Astrocyte of the cerebellum (primary cell): ENCODE measurements at regions not wholly inside any gene's neighbourhood (a gene's known extent, or its start where the extent isn't known, plus 50 kb on each side); places are given as distances from the start of the nearest gene placed in this dataset.
"Not testable (repeated sequence)": the region's sequence is repeated elsewhere in the genome, so short reads cannot be mapped to it uniquely, and the experiment has no call there.

ENCODE experiments used
- DNase-seq: peaks from one replicate; pipeline ENCODE4 v3.0.0-alpha.2; 2011; ENCODE audit warnings: low read depth
- H3K4me3 ChIP-seq: 2 replicates; pipeline ENCODE4 v1.5.1; 2011; ENCODE audit warnings: mild to moderate bottlenecking, low read depth, low read length, moderate library complexity
- in situ Hi-C: cut with HindIII; loops from 2 replicates; pipeline ENCODE4 v1.10.0; 2017; ENCODE audit warnings: low sequenced_read_pairs
- TF ChIP-seq, protein P1 (sequence below): IDR thresholded peaks from 2 replicates; pipeline ENCODE4 v1.5.1; 2012; ENCODE audit warnings: low read length, low read depth, moderate library complexity, mild to moderate bottlenecking; ENCODE audit errors: missing control alignments

DNA sequence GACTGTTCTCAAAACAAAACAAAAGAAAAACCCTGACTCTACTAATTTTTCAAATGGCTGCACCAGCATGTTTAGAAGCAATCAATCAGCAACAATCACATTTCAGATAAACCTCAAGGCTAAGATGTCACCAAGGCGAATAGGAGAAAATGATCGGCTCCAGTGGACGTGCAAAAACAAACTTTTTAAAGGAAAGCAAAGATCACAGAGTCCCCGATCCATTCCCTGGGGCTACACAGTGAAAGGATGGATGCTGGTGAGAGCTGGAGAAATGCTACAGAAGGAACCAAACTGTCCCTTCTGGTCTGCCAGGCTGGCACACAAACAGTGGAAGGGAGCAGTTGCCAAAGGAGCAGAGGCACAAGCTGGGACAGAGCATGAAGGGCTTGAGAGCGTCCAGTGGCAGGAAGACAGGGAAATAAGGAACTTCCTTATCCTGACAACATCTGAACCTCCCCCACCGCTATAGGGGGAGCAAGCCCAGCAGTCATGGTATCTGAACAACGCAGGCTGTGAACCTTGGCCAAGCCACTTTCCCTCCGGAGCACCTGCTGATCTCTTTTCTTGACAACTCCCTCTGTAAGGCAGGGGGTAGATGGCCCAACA is 73.7 kb upstream of the HIVEP1 start:
- no peak overlapping the region for H3K4me3 ChIP-seq
- DNase-seq = no peak
- TF ChIP-seq, protein P1, sequence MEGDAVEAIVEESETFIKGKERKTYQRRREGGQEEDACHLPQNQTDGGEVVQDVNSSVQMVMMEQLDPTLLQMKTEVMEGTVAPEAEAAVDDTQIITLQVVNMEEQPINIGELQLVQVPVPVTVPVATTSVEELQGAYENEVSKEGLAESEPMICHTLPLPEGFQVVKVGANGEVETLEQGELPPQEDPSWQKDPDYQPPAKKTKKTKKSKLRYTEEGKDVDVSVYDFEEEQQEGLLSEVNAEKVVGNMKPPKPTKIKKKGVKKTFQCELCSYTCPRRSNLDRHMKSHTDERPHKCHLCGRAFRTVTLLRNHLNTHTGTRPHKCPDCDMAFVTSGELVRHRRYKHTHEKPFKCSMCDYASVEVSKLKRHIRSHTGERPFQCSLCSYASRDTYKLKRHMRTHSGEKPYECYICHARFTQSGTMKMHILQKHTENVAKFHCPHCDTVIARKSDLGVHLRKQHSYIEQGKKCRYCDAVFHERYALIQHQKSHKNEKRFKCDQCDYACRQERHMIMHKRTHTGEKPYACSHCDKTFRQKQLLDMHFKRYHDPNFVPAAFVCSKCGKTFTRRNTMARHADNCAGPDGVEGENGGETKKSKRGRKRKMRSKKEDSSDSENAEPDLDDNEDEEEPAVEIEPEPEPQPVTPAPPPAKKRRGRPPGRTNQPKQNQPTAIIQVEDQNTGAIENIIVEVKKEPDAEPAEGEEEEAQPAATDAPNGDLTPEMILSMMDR = no peak
- in situ Hi-C loops = no loop called here

GRCh38 chr6:11934638-11935037 is 77.5 kb upstream of the HIVEP1 start:
- no peak overlapping the region for H3K4me3 ChIP-seq
- in situ Hi-C loops = no loop called here
- DNase-seq = no peak
- TF ChIP-seq, protein P1 = no peak

DNA sequence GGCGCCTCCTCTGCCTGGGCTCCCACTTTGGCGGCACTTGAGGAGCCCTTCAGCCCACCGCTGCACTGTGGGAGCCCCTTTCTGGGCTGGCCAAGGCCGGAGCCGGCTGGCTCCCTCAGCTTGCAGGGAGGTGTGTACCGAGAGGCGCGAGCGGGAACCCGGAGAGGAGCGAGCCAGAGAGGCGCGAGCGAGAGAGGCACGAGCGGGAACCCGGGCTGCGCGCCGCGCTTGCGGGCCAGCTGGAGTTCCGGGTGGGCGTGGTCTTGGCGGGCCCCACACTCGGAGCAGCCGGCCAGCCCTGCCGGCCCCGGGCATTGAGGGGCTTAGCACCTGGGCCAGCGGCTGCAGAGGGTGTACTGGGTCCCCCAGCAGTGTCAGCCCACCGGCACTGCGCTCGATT is 79.2 kb upstream of the HIVEP1 start:
- in situ Hi-C loops, H3K4me3 ChIP-seq, DNase-seq: not testable (repeated sequence)

GRCh38 chr6:11931296-11932035 is 80.6 kb upstream of the HIVEP1 start:
- H3K4me3 ChIP-seq = no peak overlapping the region
- no peak for DNase-seq
- TF ChIP-seq, protein P1 = no peak
- in situ Hi-C loops = no loop called here

GRCh38 chr6:11930834-11931233 is 81.3 kb upstream of the HIVEP1 start:
- H3K4me3 ChIP-seq, in situ Hi-C loops, DNase-seq: not testable (repeated sequence)

DNA sequence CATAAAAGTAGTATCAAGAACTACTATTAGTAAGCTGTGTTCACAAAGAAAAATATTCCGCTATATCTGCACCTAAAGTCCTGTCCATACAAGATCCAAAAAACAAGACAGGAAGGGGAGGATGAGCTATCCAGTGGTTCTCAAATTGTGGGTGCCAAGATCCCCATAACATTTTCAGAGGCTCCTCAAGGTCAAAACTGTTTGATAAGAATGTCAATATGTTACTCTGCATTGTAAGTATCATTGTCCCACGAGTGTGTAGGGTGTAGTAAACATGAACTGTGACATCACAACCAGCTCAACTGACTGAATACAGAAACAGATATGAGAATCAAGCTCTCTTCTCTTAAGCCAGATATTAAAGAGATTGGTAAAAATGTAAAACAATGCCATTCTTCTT is 81.9 kb upstream of the HIVEP1 start:
- no peak overlapping the region for H3K4me3 ChIP-seq
- TF ChIP-seq, protein P1 = no peak
- in situ Hi-C loops = no loop called here
- no peak for DNase-seq

- no peak for DNase-seq
- TF ChIP-seq, protein P1 = no peak
- in situ Hi-C loops = no loop called here
- no peak overlapping the region for H3K4me3 ChIP-seq
These were observed 82.8 kb upstream of the HIVEP1 start for GRCh38 chr6:11929241-11929835.
